ENCODE measurements at regions not wholly inside any gene's neighbourhood (a gene's known extent, or its start where the extent isn't known, plus 50 kb on each side); places are given as distances from the start of the nearest gene placed in this dataset.
"Not testable (repeated sequence)": the region's sequence is repeated elsewhere in the genome, so short reads cannot be mapped to it uniquely, and the experiment has no call there.

DNA sequence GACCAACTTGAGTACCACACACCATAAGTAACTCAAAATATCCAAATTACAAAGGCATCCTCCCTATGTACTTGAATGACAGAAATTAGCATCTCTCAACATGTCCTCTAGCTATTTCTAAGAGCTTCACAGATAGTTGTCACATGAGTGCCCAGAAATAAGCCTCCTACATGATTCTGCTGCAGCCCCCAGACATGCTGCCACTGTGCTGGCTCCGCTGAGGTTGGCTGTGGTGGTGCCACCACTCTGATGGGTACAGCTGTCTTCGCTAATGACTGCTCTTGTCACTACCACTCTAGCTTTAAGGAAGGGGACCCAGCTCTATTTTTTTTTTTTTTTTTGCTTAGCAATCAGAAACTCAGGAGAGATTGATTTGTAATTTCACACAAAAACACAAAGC lies 256.0 kb downstream of the GRXCR1 start:
- H3K27me3 ChIP-seq (replicated peaks; ENCODE audit: control insufficient read depth, insufficient read depth, low read length): no peaks in the 10 kb centered on the region
- no peak overlapping the region for H3K4me3 ChIP-seq (replicated peaks; ENCODE audit: low read depth, low read length)
- TF ChIP-seq, protein P1, sequence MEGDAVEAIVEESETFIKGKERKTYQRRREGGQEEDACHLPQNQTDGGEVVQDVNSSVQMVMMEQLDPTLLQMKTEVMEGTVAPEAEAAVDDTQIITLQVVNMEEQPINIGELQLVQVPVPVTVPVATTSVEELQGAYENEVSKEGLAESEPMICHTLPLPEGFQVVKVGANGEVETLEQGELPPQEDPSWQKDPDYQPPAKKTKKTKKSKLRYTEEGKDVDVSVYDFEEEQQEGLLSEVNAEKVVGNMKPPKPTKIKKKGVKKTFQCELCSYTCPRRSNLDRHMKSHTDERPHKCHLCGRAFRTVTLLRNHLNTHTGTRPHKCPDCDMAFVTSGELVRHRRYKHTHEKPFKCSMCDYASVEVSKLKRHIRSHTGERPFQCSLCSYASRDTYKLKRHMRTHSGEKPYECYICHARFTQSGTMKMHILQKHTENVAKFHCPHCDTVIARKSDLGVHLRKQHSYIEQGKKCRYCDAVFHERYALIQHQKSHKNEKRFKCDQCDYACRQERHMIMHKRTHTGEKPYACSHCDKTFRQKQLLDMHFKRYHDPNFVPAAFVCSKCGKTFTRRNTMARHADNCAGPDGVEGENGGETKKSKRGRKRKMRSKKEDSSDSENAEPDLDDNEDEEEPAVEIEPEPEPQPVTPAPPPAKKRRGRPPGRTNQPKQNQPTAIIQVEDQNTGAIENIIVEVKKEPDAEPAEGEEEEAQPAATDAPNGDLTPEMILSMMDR (IDR thresholded peaks at IDR 0.05; ENCODE audit: insufficient read depth, low read length, poor library complexity, severe bottlenecking): no peak
- no peak for DNase-seq (ENCODE audit: extremely low read depth, insufficient read length)
- no peaks in the 10 kb centered on the region for H3K36me3 ChIP-seq (ENCODE audit: control insufficient read depth, insufficient read depth, low read length)

DNA sequence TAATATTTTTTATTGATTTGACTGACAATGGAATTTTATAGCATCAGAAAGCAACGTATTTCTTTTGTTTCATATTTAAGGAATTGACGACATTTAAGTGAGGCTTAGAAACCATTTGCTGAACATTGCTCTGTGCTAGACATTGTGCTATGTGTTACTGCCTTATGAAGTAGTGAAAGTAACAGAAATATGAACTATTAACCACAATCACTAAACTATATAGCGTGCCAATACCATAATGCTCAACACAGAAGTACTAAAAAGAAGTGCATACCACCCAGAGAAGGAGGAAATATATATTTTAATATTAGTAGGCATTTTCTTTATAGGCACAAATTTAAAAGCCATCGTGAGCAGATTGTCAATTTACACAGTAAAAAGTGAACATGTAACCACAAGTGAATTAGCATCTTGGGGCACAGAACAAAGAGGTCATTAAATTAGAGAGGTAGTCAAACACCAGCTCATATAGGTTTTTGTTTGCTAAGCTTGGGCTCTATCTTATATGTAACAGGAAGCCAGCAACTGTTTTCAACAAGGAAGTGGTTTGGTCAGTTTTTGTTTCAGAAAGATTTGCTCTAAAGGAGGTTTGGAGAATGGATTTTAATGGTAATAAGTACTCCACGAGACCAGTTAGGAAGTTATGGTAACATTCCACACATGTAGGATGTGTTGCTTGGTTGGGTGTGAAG lies 270.7 kb downstream of the GRXCR1 start:
- no peaks in the 10 kb centered on the region for H3K27me3 ChIP-seq (replicated peaks; ENCODE audit: control insufficient read depth, insufficient read depth, low read length)
- peak; percentile 22 for DNase-seq (ENCODE audit: extremely low read depth, insufficient read length)
- H3K4me3 ChIP-seq (replicated peaks; ENCODE audit: low read depth, low read length): no peak overlapping the region
- no peaks in the 10 kb centered on the region for H3K36me3 ChIP-seq (ENCODE audit: control insufficient read depth, insufficient read depth, low read length)
- TF ChIP-seq, protein P1 (IDR thresholded peaks at IDR 0.05; ENCODE audit: insufficient read depth, low read length, poor library complexity, severe bottlenecking): no peak

DNA sequence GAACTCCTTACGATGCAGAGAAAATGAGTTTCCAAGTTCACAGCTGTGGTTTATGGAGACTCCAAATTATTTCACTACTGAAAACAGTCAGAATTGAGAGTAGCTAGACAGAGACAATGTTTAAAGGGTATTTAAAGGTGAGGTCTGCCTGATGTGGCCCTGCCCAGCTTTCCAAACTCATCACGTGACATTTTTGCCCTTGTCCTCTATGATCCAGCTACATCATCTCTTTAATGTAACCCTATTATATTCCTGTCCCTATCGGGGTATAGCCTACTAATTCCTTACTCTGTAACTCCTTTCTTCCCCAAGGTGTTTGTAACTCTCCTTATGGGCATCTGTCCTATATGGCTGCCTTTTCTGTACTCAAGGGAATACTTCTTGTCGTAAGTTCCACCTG lies 297.2 kb downstream of the GRXCR1 start:
- no peaks in the 10 kb centered on the region for H3K36me3 ChIP-seq (ENCODE audit: control insufficient read depth, insufficient read depth, low read length)
- TF ChIP-seq, protein P1 (IDR thresholded peaks at IDR 0.05; ENCODE audit: insufficient read depth, low read length, poor library complexity, severe bottlenecking): no peak
- DNase-seq (ENCODE audit: extremely low read depth, insufficient read length): no peak
- H3K27me3 ChIP-seq (replicated peaks; ENCODE audit: control insufficient read depth, insufficient read depth, low read length): no peaks in the 10 kb centered on the region
- no peak overlapping the region for H3K4me3 ChIP-seq (replicated peaks; ENCODE audit: low read depth, low read length)

DNA sequence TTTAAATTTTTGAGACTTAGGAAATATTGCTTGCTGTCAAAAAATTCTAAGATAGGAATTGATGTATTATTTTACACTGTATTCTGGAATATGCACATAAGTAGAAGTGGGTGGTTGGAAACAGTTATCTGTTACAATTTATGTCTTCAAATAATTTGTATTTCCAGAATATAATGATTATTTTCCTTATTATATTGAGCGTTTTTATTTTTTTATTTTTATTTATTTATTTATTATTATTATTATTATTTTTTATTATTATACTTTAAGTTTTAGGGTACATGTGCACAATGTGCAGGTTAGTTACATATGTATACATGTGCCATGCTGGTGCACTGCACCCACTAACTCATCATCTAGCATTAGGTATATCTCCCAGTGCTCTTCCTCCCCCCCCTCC lies 320.1 kb downstream of the GRXCR1 start:
- H3K27me3 ChIP-seq (replicated peaks; ENCODE audit: control insufficient read depth, insufficient read depth, low read length); H3K4me3 ChIP-seq (replicated peaks; ENCODE audit: low read depth, low read length); H3K36me3 ChIP-seq (ENCODE audit: control insufficient read depth, insufficient read depth, low read length); DNase-seq (ENCODE audit: extremely low read depth, insufficient read length): not testable (repeated sequence)

DNA sequence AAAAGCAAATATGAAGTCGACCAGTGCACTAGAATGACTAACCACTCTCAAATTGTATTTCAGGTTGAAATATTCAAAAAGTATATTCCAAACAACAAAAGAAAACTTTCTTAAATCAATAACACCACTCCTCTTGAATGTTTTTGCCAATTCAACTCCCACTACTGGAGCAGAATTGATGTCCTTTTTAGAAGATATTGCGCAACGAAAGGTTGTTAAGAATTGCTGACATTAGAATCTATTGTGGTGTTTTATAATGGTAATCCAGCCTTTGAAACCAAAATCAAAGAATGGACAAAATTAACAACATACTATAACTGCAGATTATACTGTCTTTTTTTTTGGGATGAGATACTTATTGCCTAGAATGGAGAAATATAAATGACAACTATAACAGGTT lies 331.3 kb downstream of the GRXCR1 start:
- no peaks in the 10 kb centered on the region for H3K36me3 ChIP-seq (ENCODE audit: control insufficient read depth, insufficient read depth, low read length)
- H3K27me3 ChIP-seq (replicated peaks; ENCODE audit: control insufficient read depth, insufficient read depth, low read length): no peaks in the 10 kb centered on the region
- DNase-seq (ENCODE audit: extremely low read depth, insufficient read length): no peak
- H3K4me3 ChIP-seq (replicated peaks; ENCODE audit: low read depth, low read length): no peak overlapping the region
- TF ChIP-seq, protein P1 (IDR thresholded peaks at IDR 0.05; ENCODE audit: insufficient read depth, low read length, poor library complexity, severe bottlenecking): no peak

DNA sequence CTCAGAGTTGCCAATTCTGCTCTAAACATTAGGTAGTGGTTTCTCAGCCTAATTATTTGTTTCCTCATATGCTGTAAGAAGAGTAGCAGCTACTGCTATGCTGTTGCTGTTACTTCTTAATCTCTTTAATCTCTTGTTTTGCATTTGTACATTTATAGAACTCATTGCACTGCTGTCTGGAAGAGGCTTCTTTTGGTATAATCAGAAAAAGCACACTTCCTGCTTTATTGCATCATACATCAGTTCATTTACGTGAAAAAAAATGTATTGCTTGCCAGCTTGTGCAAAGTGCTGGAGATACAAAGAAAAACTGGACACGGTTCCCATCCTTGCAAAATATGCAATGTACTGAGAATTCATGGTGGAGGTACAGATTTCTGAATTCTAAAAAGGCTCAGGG lies 332.0 kb downstream of the GRXCR1 start:
- TF ChIP-seq, protein P1 (IDR thresholded peaks at IDR 0.05; ENCODE audit: insufficient read depth, low read length, poor library complexity, severe bottlenecking): no peak
- H3K27me3 ChIP-seq (replicated peaks; ENCODE audit: control insufficient read depth, insufficient read depth, low read length): no peaks in the 10 kb centered on the region
- DNase-seq (ENCODE audit: extremely low read depth, insufficient read length): no peak
- H3K4me3 ChIP-seq (replicated peaks; ENCODE audit: low read depth, low read length): no peak overlapping the region
- no peaks in the 10 kb centered on the region for H3K36me3 ChIP-seq (ENCODE audit: control insufficient read depth, insufficient read depth, low read length)
